ENCODE measurements at regions not wholly inside any gene's neighbourhood (a gene's known extent, or its start where the extent isn't known, plus 50 kb on each side); places are given as distances from the start of the nearest gene placed in this dataset.

DNA sequence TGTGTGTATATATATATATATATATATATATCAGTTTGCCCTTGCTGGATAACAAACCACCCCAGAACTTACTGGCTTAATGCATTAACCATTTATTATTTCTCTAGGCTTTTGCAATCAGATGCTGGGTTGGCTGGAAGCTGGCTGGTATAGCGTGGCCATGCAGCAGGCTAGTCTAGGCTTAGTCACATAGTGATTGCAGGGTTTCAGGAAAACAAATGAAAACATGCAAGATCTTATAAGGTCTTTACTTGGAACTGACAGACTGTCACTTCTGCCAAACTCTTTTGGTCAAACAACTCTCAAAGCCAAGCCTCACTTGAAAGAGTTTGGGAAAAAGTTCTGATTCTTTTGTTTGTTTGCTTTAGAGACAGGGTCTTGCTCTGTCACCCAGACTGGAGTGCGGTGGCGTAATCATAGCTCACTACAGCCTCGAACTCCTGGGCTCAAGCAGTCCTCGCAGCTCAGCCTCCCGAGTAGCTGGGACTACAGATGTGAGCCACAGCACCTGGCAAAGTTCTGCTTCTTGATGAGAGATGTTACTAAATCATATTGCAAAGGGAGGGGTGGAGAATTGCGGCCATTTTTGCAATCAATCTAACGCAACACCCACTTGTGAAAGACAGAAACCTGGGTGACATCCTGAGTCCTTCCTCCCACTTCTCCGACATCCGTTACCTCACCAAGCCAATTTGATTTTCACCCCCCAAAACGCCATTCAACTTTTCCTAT lies 58.7 kb upstream of the SMOX start:
- Histone ChIP-seq H3K79me2 (ENCODE audit: low read length) (no peaks in the 10 kb centered on the region), H2AFZ (ENCODE audit: low read depth, low read length) (no peak overlapping the region), H3K27me3 (ENCODE audit: low read depth, low read length) (peaks cover 8% of the 10 kb centered on the region; the same call in 1 of the 2 replicates), H3K27ac (ENCODE audit: low read length) (no peak overlapping the region), H3K4me3 (ENCODE audit: low read length) (no peak overlapping the region), H3K4me2 (ENCODE audit: low read length) (no peak overlapping the region), H3K9ac (ENCODE audit: low read length) (no peak overlapping the region), H3K36me3 (replicated peaks; ENCODE audit: low read depth, low read length) (no peaks in the 10 kb centered on the region), H3K9me3 (ENCODE audit: insufficient read depth, low read length) (peaks cover 3% of the 10 kb centered on the region; the same call in 1 of the 2 replicates), H3K4me1 (ENCODE audit: low read length) (peaks cover 5% of the 10 kb centered on the region), H4K20me1 (ENCODE audit: insufficient read depth, low read length) (no peaks in the 10 kb centered on the region)
- TF ChIP-seq, protein P1, sequence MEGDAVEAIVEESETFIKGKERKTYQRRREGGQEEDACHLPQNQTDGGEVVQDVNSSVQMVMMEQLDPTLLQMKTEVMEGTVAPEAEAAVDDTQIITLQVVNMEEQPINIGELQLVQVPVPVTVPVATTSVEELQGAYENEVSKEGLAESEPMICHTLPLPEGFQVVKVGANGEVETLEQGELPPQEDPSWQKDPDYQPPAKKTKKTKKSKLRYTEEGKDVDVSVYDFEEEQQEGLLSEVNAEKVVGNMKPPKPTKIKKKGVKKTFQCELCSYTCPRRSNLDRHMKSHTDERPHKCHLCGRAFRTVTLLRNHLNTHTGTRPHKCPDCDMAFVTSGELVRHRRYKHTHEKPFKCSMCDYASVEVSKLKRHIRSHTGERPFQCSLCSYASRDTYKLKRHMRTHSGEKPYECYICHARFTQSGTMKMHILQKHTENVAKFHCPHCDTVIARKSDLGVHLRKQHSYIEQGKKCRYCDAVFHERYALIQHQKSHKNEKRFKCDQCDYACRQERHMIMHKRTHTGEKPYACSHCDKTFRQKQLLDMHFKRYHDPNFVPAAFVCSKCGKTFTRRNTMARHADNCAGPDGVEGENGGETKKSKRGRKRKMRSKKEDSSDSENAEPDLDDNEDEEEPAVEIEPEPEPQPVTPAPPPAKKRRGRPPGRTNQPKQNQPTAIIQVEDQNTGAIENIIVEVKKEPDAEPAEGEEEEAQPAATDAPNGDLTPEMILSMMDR (IDR thresholded peaks at IDR 0.05; ENCODE audit: low read depth, low read length) = no peak
- no peak for TF ChIP-seq EZH2phosphoT487 (IDR thresholded peaks at IDR 0.05; ENCODE audit: low read depth)

DNA sequence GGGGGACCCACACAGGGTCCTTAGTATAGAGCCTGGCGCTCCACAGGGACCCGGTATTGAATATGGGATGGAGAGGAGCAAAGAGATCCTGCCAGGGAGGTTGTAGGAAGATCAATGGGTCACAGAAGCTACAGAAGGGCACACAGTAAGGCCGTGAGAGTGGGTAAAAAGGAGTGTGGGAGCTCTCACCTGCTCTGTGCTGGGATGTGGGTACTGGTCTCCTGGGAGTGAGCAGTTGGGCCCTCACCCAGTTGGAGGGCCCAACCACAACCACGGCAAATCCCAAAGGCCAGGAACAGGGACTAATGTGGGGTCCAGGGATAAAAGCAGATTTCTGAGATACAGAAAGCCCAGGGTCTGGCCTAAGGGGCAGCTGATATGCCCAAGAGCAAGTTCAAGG lies 59.9 kb upstream of the SMOX start:
- H2AFZ ChIP-seq (ENCODE audit: low read depth, low read length) = no peak overlapping the region
- no peaks in the 10 kb centered on the region for H4K20me1 ChIP-seq (ENCODE audit: insufficient read depth, low read length)
- H3K9ac ChIP-seq (ENCODE audit: low read length) = no peak overlapping the region
- H3K9me3 ChIP-seq (ENCODE audit: insufficient read depth, low read length) = no peaks in the 10 kb centered on the region
- H3K27me3 ChIP-seq (ENCODE audit: low read depth, low read length) = peaks cover 4% of the 10 kb centered on the region; the same call in 1 of the 2 replicates
- H3K79me2 ChIP-seq (ENCODE audit: low read length) = no peaks in the 10 kb centered on the region
- peaks cover 17% of the 10 kb centered on the region for H3K4me1 ChIP-seq (ENCODE audit: low read length)
- no peak overlapping the region for H3K4me2 ChIP-seq (ENCODE audit: low read length)
- H3K27ac ChIP-seq (ENCODE audit: low read length) = no peak overlapping the region
- H3K36me3 ChIP-seq (replicated peaks; ENCODE audit: low read depth, low read length) = no peaks in the 10 kb centered on the region
- H3K4me3 ChIP-seq (ENCODE audit: low read length) = no peak overlapping the region
- TF ChIP-seq EZH2phosphoT487 (IDR thresholded peaks at IDR 0.05; ENCODE audit: low read depth) = no peak
- TF ChIP-seq, protein P1 (IDR thresholded peaks at IDR 0.05; ENCODE audit: low read depth, low read length) = no peak

DNA sequence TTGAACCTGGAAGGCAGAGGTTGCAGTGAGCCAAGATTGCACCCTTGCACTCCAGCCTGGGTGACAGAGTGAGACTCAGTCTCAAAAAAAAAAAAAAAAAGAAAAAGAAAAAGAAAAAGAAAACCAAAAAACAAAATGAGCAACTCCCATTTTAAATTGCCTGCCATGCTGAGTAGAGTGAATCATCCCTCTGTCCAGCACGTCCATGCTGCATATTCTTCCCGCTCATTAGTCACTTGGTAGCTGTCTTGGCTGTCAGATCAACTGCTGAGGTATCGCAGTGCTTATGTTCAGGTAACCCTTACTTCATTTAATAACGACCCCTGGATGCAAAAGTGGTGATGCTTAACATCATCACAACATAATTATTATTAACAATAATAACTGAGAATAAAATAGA lies 60.7 kb upstream of the SMOX start:
- Histone ChIP-seq H3K79me2 (ENCODE audit: low read length) (no peaks in the 10 kb centered on the region), H3K27me3 (ENCODE audit: low read depth, low read length) (peaks cover 4% of the 10 kb centered on the region; the same call in 1 of the 2 replicates), H3K4me3 (ENCODE audit: low read length) (no peak overlapping the region), H3K9ac (ENCODE audit: low read length) (no peak overlapping the region), H3K9me3 (ENCODE audit: insufficient read depth, low read length) (no peaks in the 10 kb centered on the region), H3K4me1 (ENCODE audit: low read length) (peaks cover 25% of the 10 kb centered on the region), H3K27ac (ENCODE audit: low read length) (no peak overlapping the region), H3K36me3 (replicated peaks; ENCODE audit: low read depth, low read length) (no peaks in the 10 kb centered on the region), H4K20me1 (ENCODE audit: insufficient read depth, low read length) (no peaks in the 10 kb centered on the region), H2AFZ (ENCODE audit: low read depth, low read length) (no peak overlapping the region), H3K4me2 (ENCODE audit: low read length) (no peak overlapping the region)
- no peak for TF ChIP-seq EZH2phosphoT487 (IDR thresholded peaks at IDR 0.05; ENCODE audit: low read depth)
- TF ChIP-seq, protein P1 (IDR thresholded peaks at IDR 0.05; ENCODE audit: low read depth, low read length) = no peak

DNA sequence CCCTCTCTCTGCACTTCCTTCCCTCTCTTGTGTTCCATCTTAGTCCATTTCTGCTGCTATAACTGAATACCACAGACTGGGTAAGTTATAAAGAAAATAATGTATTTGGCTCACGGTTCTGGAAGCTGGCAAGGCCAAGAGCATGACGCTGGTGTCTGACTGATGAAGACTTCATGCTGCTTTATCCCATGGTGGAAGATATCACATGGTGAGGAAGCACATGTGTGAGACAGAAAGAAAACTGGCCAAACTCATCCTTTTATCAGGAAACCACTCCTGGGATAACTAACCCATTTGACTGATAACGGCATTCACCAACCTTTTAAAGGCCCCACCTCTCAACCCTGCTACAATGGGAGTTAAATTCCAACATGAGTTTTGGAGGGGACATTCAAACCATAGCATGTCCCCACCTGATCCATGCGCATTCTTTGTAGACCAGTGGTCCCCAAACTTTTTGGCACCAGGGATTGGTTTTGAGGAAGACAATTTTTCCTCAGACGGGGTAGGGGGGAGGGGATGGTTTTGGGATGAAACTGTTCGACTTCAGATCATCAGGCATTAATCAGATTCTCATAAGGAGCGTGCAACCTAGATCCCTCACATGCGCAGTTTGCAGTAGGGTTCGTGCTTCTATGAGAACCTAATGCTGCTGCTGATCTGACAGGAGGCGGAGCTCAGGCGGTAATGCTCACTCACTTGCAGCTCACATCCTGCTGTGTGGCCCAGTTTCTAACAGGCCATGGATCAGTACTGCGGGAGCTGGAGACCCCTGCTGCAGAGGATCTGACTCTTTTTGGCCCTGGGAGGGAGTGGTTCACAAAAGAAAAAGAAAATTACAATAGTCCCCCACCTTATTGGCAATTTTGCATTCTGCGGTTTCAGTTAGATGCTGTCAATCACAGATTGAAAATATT lies 61.6 kb upstream of the SMOX start:
- Histone ChIP-seq H3K27me3 (ENCODE audit: low read depth, low read length) (peaks cover 4% of the 10 kb centered on the region; the same call in 1 of the 2 replicates), H3K36me3 (replicated peaks; ENCODE audit: low read depth, low read length) (no peaks in the 10 kb centered on the region), H3K4me1 (ENCODE audit: low read length) (peaks cover 33% of the 10 kb centered on the region), H3K9ac (ENCODE audit: low read length) (no peak overlapping the region), H4K20me1 (ENCODE audit: insufficient read depth, low read length) (no peaks in the 10 kb centered on the region), H2AFZ (ENCODE audit: low read depth, low read length) (no peak overlapping the region), H3K9me3 (ENCODE audit: insufficient read depth, low read length) (no peaks in the 10 kb centered on the region), H3K4me3 (ENCODE audit: low read length) (no peak overlapping the region), H3K4me2 (ENCODE audit: low read length) (no peak overlapping the region), H3K27ac (ENCODE audit: low read length) (no peak overlapping the region), H3K79me2 (ENCODE audit: low read length) (no peaks in the 10 kb centered on the region)
- TF ChIP-seq, protein P1 (IDR thresholded peaks at IDR 0.05; ENCODE audit: low read depth, low read length) = no peak
- TF ChIP-seq EZH2phosphoT487 (IDR thresholded peaks at IDR 0.05; ENCODE audit: low read depth) = no peak
